Testis (tissue), 2 donors: ENCODE measurements at regions not wholly inside any gene's neighbourhood (a gene's known extent, or its start where the extent isn't known, plus 50 kb on each side); places are given as distances from the start of the nearest gene placed in this dataset.

Experiments used
- CTCF ChIP-seq, 3 experiments: fragments of 450-650 bp in 2 of 3; fragments of 200-600 bp in 1 of 3; sonication (generic) in 1 of 3; IDR thresholded peaks; one replicate each; pipeline ENCODE4 v1.5.1; 2016 to 2019; ENCODE audit warnings: antibody characterized with exemption in 3 of 3, mild to moderate bottlenecking in 2 of 3, moderate library complexity in 1 of 3
- POLR2A ChIP-seq: fragments of 450-650 bp; IDR thresholded peaks from one replicate; pipeline ENCODE4 v1.6.1; 2017; ENCODE audit warnings: antibody characterized with exemption, mild to moderate bottlenecking, moderate library complexity

- TF ChIP-seq CTCF (IDR thresholded peaks at IDR 0.05) (no peak), POLR2A (no peak)
Observed at GRCh38 chr5:117692606-117693005, 1118.0 kb upstream of the SEMA6A start.
